PC-9 (cell line): ENCODE measurements at regions not wholly inside any gene's neighbourhood (a gene's known extent, or its start where the extent isn't known, plus 50 kb on each side); places are given as distances from the start of the nearest gene placed in this dataset.

Experiments
- BruUV-seq: library from RNA; stranded (reverse); fragments of 400-500 nt; replicated peaks from 2 replicates; lab custom pipeline; 2021; lab: Mats Ljungman, UMichigan
- CTCF ChIA-PET: fragments of 300-600 bp; sonication (Branson Sonifier 250); formaldehyde crosslinking; loops from one replicate; lab custom pipeline; 2022; ENCODE audit warnings: antibody characterized with exemption; lab: Charles Lee
- POLR2A ChIA-PET: fragments of 300-600 bp; sonication (Branson Sonifier 250); formaldehyde crosslinking; loops from one replicate; lab custom pipeline; 2022; ENCODE audit warnings: antibody characterized with exemption; ENCODE audit not compliant: unreplicated experiment; lab: Charles Lee
- DNase-seq, 2 experiments: peaks; one replicate each; pipeline versions ENCODE4 v3.0.0 to v3.0.0-alpha.2; 2015 to 2022; ENCODE audit warnings: mixed read lengths in 1 of 2
- H2AFZ ChIP-seq: fragments of 200-600 bp; sonication (generic); 2 replicates; pipeline ENCODE4 v1.8.1; 2017; ENCODE audit warnings: antibody characterized with exemption
- H3F3A ChIP-seq: fragments of 200-600 bp; sonication (generic); 2 replicates; pipeline ENCODE4 v1.8.1; 2017; ENCODE audit warnings: antibody characterized with exemption, mild to moderate bottlenecking, low read depth; ENCODE audit not compliant: insufficient read depth
- H3K27ac ChIP-seq: fragments of 200-600 bp; sonication (generic); 2 replicates; pipeline ENCODE4 v1.6.1; 2016; ENCODE audit warnings: mixed run types
- H3K27me3 ChIP-seq: fragments of 200-600 bp; sonication (generic); 2 replicates; pipeline ENCODE4 v1.6.1; 2016; ENCODE audit warnings: low read depth, mixed run types; ENCODE audit not compliant: insufficient read depth
- H3K36me3 ChIP-seq: fragments of 200-600 bp; sonication (generic); 2 replicates; pipeline ENCODE4 v1.6.1; 2016; ENCODE audit warnings: low read depth, mixed run types
- H3K4me1 ChIP-seq: fragments of 200-600 bp; sonication (generic); replicated peaks from 2 replicates; pipeline ENCODE4 v1.6.1; 2016; ENCODE audit warnings: mixed run types; ENCODE audit not compliant: insufficient read depth
- H3K4me2 ChIP-seq: fragments of 200-600 bp; sonication (generic); 2 replicates; pipeline ENCODE4 v1.6.1; 2017; ENCODE audit warnings: mixed run types
- H3K4me3 ChIP-seq: fragments of 200-600 bp; sonication (generic); 2 replicates; pipeline ENCODE4 v1.6.1; 2016; ENCODE audit warnings: mixed run types
- H3K79me2 ChIP-seq: fragments of 200-600 bp; sonication (generic); 2 replicates; pipeline ENCODE4 v1.6.1; 2017; ENCODE audit warnings: low read depth, mixed run types
- H3K9me2 ChIP-seq: fragments of 200-600 bp; sonication (generic); 2 replicates; pipeline ENCODE4 v1.8.1; 2017; ENCODE audit warnings: mild to moderate bottlenecking; ENCODE audit not compliant: insufficient read depth
- H3K9me3 ChIP-seq: fragments of 200-600 bp; sonication (generic); 2 replicates; pipeline ENCODE4 v1.8.1; 2016; ENCODE audit warnings: low read depth; ENCODE audit not compliant: insufficient read depth
- H4K20me1 ChIP-seq: fragments of 200-600 bp; sonication (generic); 2 replicates; pipeline ENCODE4 v1.8.1; 2017; ENCODE audit not compliant: insufficient read depth
- EZH2 ChIP-seq: fragments of 200-600 bp; sonication (generic); IDR thresholded peaks from 2 replicates; pipeline ENCODE4 v1.8.0; 2017; ENCODE audit warnings: antibody characterized with exemption, low read depth
- intact Hi-C: fragments of 100-400 bp; cut with micrococcal nuclease; formaldehyde crosslinking; loops from one replicate; pipeline ENCODE4 v1.10.0; 2022; ENCODE audit not compliant: unreplicated experiment
- TF ChIP-seq, protein P1 (sequence below): fragments of 200-600 bp; sonication (generic); conservative IDR thresholded peaks from 2 replicates; pipeline ENCODE4 v1.6.1; 2017; ENCODE audit warnings: mixed run types, antibody characterized with exemption, mild to moderate bottlenecking, moderate library complexity

- H3K27me3 ChIP-seq = peaks cover 78% of the 10 kb centered on the region
- TF ChIP-seq EZH2 = no peak
- TF ChIP-seq, protein P1, sequence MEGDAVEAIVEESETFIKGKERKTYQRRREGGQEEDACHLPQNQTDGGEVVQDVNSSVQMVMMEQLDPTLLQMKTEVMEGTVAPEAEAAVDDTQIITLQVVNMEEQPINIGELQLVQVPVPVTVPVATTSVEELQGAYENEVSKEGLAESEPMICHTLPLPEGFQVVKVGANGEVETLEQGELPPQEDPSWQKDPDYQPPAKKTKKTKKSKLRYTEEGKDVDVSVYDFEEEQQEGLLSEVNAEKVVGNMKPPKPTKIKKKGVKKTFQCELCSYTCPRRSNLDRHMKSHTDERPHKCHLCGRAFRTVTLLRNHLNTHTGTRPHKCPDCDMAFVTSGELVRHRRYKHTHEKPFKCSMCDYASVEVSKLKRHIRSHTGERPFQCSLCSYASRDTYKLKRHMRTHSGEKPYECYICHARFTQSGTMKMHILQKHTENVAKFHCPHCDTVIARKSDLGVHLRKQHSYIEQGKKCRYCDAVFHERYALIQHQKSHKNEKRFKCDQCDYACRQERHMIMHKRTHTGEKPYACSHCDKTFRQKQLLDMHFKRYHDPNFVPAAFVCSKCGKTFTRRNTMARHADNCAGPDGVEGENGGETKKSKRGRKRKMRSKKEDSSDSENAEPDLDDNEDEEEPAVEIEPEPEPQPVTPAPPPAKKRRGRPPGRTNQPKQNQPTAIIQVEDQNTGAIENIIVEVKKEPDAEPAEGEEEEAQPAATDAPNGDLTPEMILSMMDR = no peak
- H3K27ac ChIP-seq = no peak overlapping the region
- no peak for DNase-seq
- no peaks in the 10 kb centered on the region for H4K20me1 ChIP-seq
- intact Hi-C loops = no loop called here
- H3K9me2 ChIP-seq = no peaks in the 10 kb centered on the region
- H3F3A ChIP-seq = no peaks in the 10 kb centered on the region
- H3K4me2 ChIP-seq = no peak overlapping the region
- no peak overlapping the region for H3K4me3 ChIP-seq
- ChIA-PET CTCF (no interaction called here), POLR2A (no interaction called here)
- no peaks in the 10 kb centered on the region for H3K79me2 ChIP-seq
- H3K9me3 ChIP-seq = no peaks in the 10 kb centered on the region
- H3K36me3 ChIP-seq = no peaks in the 10 kb centered on the region
- no TSS peak for BruUV-seq
- no peaks in the 10 kb centered on the region for H3K4me1 ChIP-seq
- no peak overlapping the region for H2AFZ ChIP-seq
These were observed 98.5 kb upstream of the PPP2R2D start for GRCh38 chr10:131802156-131802915.

DNA sequence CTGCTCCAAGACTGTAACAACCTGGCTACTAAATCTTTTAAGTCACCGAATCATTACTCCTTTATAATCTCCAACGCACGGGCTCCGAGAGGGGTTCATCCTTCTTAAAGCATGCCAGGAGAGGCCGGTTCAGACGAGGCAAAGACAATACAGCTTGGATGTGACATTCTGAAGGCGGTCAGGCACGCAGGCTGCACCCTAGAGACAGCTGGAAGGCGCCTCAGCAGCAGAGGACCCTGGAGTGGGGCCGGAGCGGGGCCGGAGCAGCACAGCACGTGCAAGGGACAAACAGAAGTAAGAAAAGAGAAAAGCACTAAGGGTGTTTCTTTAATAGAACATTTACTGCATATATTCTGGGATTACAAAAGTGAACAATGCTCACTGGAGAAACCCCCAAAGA is 97.8 kb upstream of the PPP2R2D start:
- H4K20me1 ChIP-seq = no peaks in the 10 kb centered on the region
- no peak overlapping the region for H2AFZ ChIP-seq
- POLR2A ChIA-PET = no interaction called here
- H3F3A ChIP-seq = no peaks in the 10 kb centered on the region
- H3K79me2 ChIP-seq = no peaks in the 10 kb centered on the region
- H3K27me3 ChIP-seq = peaks cover 79% of the 10 kb centered on the region
- H3K27ac ChIP-seq = no peak overlapping the region
- no peak overlapping the region for H3K4me3 ChIP-seq
- no peak for DNase-seq
- H3K4me1 ChIP-seq = no peaks in the 10 kb centered on the region
- CTCF ChIA-PET = no interaction called here
- BruUV-seq = no TSS peak
- TF ChIP-seq EZH2 = no peak
- TF ChIP-seq, protein P1 = no peak
- H3K9me3 ChIP-seq = no peaks in the 10 kb centered on the region
- H3K9me2 ChIP-seq = no peaks in the 10 kb centered on the region
- intact Hi-C loops = no loop called here
- H3K4me2 ChIP-seq = no peak overlapping the region
- no peaks in the 10 kb centered on the region for H3K36me3 ChIP-seq

DNA sequence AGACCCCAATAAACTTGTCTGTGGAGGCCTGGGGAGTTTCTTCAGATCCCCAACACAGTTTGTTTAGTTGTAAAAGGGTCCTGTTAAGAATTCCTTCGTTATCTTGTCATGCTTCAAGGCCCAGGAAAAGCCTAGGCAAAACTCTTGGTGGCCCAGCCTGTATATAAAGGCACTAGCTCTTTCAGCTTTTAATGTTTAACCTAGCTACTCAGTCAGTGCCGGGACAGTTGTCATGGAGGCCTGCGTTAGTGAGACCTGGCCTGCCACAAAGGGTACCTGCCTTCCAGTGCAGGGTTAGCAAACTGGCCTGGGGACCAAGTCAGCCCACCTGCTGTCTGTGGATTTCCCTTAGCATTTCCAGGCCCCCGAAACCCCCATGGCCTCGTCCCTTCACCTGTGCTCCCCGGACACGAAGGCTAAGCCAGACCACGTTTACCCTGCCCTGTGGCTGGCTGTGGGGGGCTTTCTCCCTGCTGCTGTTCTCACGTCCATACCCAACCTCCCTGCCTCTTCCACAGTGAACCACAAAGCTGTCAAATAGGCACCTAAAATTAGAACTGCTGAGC is 96.9 kb upstream of the PPP2R2D start:
- ChIA-PET POLR2A (no interaction called here), CTCF (no interaction called here)
- no peaks in the 10 kb centered on the region for H3K36me3 ChIP-seq
- peaks cover 85% of the 10 kb centered on the region for H3K27me3 ChIP-seq
- intact Hi-C loops = no loop called here
- no peaks in the 10 kb centered on the region for H3F3A ChIP-seq
- no peak overlapping the region for H3K27ac ChIP-seq
- BruUV-seq = no TSS peak
- H4K20me1 ChIP-seq = no peaks in the 10 kb centered on the region
- no peak overlapping the region for H3K4me3 ChIP-seq
- H3K9me3 ChIP-seq = no peaks in the 10 kb centered on the region
- no peak for DNase-seq
- no peaks in the 10 kb centered on the region for H3K9me2 ChIP-seq
- TF ChIP-seq, protein P1 = no peak
- TF ChIP-seq EZH2 = no peak
- no peaks in the 10 kb centered on the region for H3K4me1 ChIP-seq
- H2AFZ ChIP-seq = no peak overlapping the region
- H3K79me2 ChIP-seq = no peaks in the 10 kb centered on the region
- H3K4me2 ChIP-seq = no peak overlapping the region
